HG03108 (cell line): ENCODE measurements at regions not wholly inside any gene's neighbourhood (a gene's known extent, or its start where the extent isn't known, plus 50 kb on each side); places are given as distances from the start of the nearest gene placed in this dataset.

Experiments
- ATAC-seq: cut with Tn5 transposase; IDR thresholded peaks from one replicate; pipeline ENCODE4 v1.9.1; 2021; ENCODE audit warnings: moderate library complexity; ENCODE audit not compliant: unreplicated experiment

- ATAC-seq = no peak
Measured at GRCh38 chr5:117860550-117860949, 1127.8 kb downstream of the DTWD2 start.

- no peak for ATAC-seq
Measured at GRCh38 chr5:117859176-117859575, 1129.2 kb downstream of the DTWD2 start.

- ATAC-seq = no peak
Measured at GRCh38 chr5:117856713-117857112, 1131.6 kb downstream of the DTWD2 start.

GRCh38 chr5:117837786-117838185, 1150.6 kb downstream of the DTWD2 start:
- no peak for ATAC-seq

GRCh38 chr5:117833691-117834090, 1154.7 kb downstream of the DTWD2 start:
- no peak for ATAC-seq

GRCh38 chr5:117829646-117830045, 1158.7 kb downstream of the DTWD2 start:
- no peak for ATAC-seq

GRCh38 chr5:117813850-117814249, 1174.5 kb downstream of the DTWD2 start:
- no peak for ATAC-seq

- no peak for ATAC-seq
Measured at GRCh38 chr5:117812861-117813260, 1175.5 kb downstream of the DTWD2 start.

GRCh38 chr5:117809251-117809650, 1179.1 kb downstream of the DTWD2 start:
- no peak for ATAC-seq

- ATAC-seq = no peak
Measured at GRCh38 chr5:117805058-117805457, 1183.3 kb downstream of the DTWD2 start.

- no peak for ATAC-seq
Measured at GRCh38 chr5:117803533-117803932, 1184.8 kb downstream of the DTWD2 start.

GRCh38 chr5:117801583-117801982, 1186.8 kb downstream of the DTWD2 start:
- no peak for ATAC-seq

- no peak for ATAC-seq
Measured at GRCh38 chr5:117800261-117800660, 1188.1 kb downstream of the DTWD2 start.

GRCh38 chr5:117794847-117795246, 1193.5 kb downstream of the DTWD2 start:
- no peak for ATAC-seq

GRCh38 chr5:117793963-117794362, 1194.4 kb downstream of the DTWD2 start:
- no peak for ATAC-seq

GRCh38 chr5:117792476-117792875, 1195.9 kb downstream of the DTWD2 start:
- ATAC-seq = no peak

GRCh38 chr5:117788596-117788995, 1199.8 kb downstream of the DTWD2 start:
- no peak for ATAC-seq

GRCh38 chr5:117779171-117779570, 1204.5 kb upstream of the SEMA6A start:
- ATAC-seq = no peak

GRCh38 chr5:117776977-117777376, 1202.4 kb upstream of the SEMA6A start:
- no peak for ATAC-seq

- ATAC-seq = no peak
Measured at GRCh38 chr5:117769877-117770276, 1195.3 kb upstream of the SEMA6A start.

GRCh38 chr5:117763271-117763670, 1188.6 kb upstream of the SEMA6A start:
- no peak for ATAC-seq

GRCh38 chr5:117761186-117761585, 1186.6 kb upstream of the SEMA6A start:
- no peak for ATAC-seq

GRCh38 chr5:117759849-117760499, 1185.4 kb upstream of the SEMA6A start:
- ATAC-seq = no peak
